NOMO-1 treated with dmso at 0.1 percent for 144 hours (cell line): ENCODE measurements at regions not wholly inside any gene's neighbourhood (a gene's known extent, or its start where the extent isn't known, plus 50 kb on each side); places are given as distances from the start of the nearest gene placed in this dataset.

Experiments
- DNase-seq: peaks from one replicate; lab custom pipeline; 2025; ENCODE audit not compliant: unreplicated experiment; lab: John Stamatoyannopoulos, UW

- DNase-seq: no peak
Observed at GRCh38 chr11:80144897-80145594, 704.2 kb upstream of the TENM4 start.

GRCh38 chr11:80136991-80137390 lies 696.2 kb upstream of the TENM4 start:
- DNase-seq: no peak

GRCh38 chr11:80129396-80129795 lies 688.6 kb upstream of the TENM4 start:
- no peak for DNase-seq

- no peak for DNase-seq
Observed at GRCh38 chr11:80122211-80122610, 681.4 kb upstream of the TENM4 start.

- no peak for DNase-seq
Observed at GRCh38 chr11:80118073-80118472, 677.2 kb upstream of the TENM4 start.

- DNase-seq: no peak
Observed at GRCh38 chr11:80116796-80117195, 676.0 kb upstream of the TENM4 start.

- no peak for DNase-seq
Observed at GRCh38 chr11:80109652-80110051, 668.8 kb upstream of the TENM4 start.

GRCh38 chr11:80109031-80109430 lies 668.2 kb upstream of the TENM4 start:
- no peak for DNase-seq

- no peak for DNase-seq
Observed at GRCh38 chr11:80107415-80107814, 666.6 kb upstream of the TENM4 start.

GRCh38 chr11:80104191-80104590 lies 663.4 kb upstream of the TENM4 start:
- DNase-seq: no peak

- no peak for DNase-seq
Observed at GRCh38 chr11:80103142-80103859, 662.5 kb upstream of the TENM4 start.

GRCh38 chr11:80097146-80097545 lies 656.3 kb upstream of the TENM4 start:
- no peak for DNase-seq

GRCh38 chr11:80096736-80097135 lies 655.9 kb upstream of the TENM4 start:
- no peak for DNase-seq

GRCh38 chr11:80086496-80087055 lies 645.7 kb upstream of the TENM4 start:
- no peak for DNase-seq

GRCh38 chr11:80085563-80085962 lies 644.7 kb upstream of the TENM4 start:
- DNase-seq: no peak

GRCh38 chr11:80084608-80085007 lies 643.8 kb upstream of the TENM4 start:
- DNase-seq: no peak

- no peak for DNase-seq
Observed at GRCh38 chr11:80083531-80083951, 642.7 kb upstream of the TENM4 start.

- no peak for DNase-seq
Observed at GRCh38 chr11:80082406-80082805, 641.6 kb upstream of the TENM4 start.

- no peak for DNase-seq
Observed at GRCh38 chr11:80077113-80077512, 636.3 kb upstream of the TENM4 start.

GRCh38 chr11:80074837-80075236 lies 634.0 kb upstream of the TENM4 start:
- DNase-seq: no peak

GRCh38 chr11:80066291-80066690 lies 625.5 kb upstream of the TENM4 start:
- no peak for DNase-seq

GRCh38 chr11:80065086-80065485 lies 624.3 kb upstream of the TENM4 start:
- no peak for DNase-seq
